GM13976 (cell line): ENCODE measurements at regions not wholly inside any gene's neighbourhood (a gene's known extent, or its start where the extent isn't known, plus 50 kb on each side); places are given as distances from the start of the nearest gene placed in this dataset.

ENCODE experiments used
- DNase-seq: peaks from one replicate; pipeline ENCODE4 v3.0.0; 2012; ENCODE audit warnings: low spot score
- CTCF ChIP-seq: IDR thresholded peaks from 2 replicates; pipeline ENCODE4 v1.5.1; 2012; ENCODE audit warnings: borderline replicate concordance, mild to moderate bottlenecking; ENCODE audit not compliant: insufficient read depth; ENCODE audit errors: extremely low read depth, missing control alignments, control extremely low read depth
- in situ Hi-C: fragments of 300-500 bp; cut with MboI; formaldehyde crosslinking; loops from one replicate; pipeline ENCODE4 v1.12.0; 2022; ENCODE audit warnings: low sequenced_read_pairs, mixed read lengths, inconsistent platforms; ENCODE audit not compliant: unreplicated experiment

- no peak for DNase-seq
- in situ Hi-C loops = no loop called here
Observed at GRCh38 chr2:226360658-226361057, 439.0 kb downstream of the IRS1 start.

GRCh38 chr2:226358688-226359087 lies 440.9 kb downstream of the IRS1 start:
- in situ Hi-C loops = no loop called here
- TF ChIP-seq CTCF = no peak
- DNase-seq = no peak

More at GRCh38 chr2:226360658-226361057, 439.0 kb downstream of the IRS1 start:
- TF ChIP-seq CTCF = no peak

- TF ChIP-seq CTCF = no peak
- DNase-seq = no peak
- in situ Hi-C loops = no loop called here
Observed at GRCh38 chr2:226357816-226358215, 441.8 kb downstream of the IRS1 start.

- no peak for DNase-seq
- in situ Hi-C loops = no loop called here
- no peak for TF ChIP-seq CTCF
Observed at GRCh38 chr2:226355600-226355999, 444.0 kb downstream of the IRS1 start.

- in situ Hi-C loops = no loop called here
- no peak for TF ChIP-seq CTCF
- DNase-seq = no peak
Observed at GRCh38 chr2:226354434-226354833, 445.2 kb downstream of the IRS1 start.

GRCh38 chr2:226352941-226353560 lies 446.6 kb downstream of the IRS1 start:
- DNase-seq = no peak

More at GRCh38 chr2:226352941-226353560, 446.6 kb downstream of the IRS1 start:
- in situ Hi-C loops = no loop called here
- no peak for TF ChIP-seq CTCF
